ENCODE measurements at regions not wholly inside any gene's neighbourhood (a gene's known extent, or its start where the extent isn't known, plus 50 kb on each side); places are given as distances from the start of the nearest gene placed in this dataset.
"Not testable (repeated sequence)": the region's sequence is repeated elsewhere in the genome, so short reads cannot be mapped to it uniquely, and the experiment has no call there.

DNA sequence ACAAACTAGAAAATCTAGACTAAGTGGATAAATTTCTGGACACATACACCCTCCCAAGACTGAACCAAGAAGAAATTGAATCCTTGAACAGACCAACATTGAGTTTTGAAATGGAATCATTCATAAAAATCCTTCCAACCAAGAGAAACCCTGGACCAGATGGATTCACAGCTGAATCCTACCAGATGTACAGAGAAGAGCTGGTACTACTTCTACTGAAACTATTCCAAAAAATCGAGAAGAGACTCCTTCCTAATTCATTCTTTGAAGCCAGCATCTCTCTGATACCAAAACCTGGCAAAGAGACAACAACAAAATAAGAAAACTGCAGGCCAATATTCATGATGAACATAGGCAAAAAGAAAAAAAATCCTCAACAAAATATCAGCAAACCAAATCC lies 227.4 kb downstream of the RPAP3 start:
- no peak for DNase-seq

DNA sequence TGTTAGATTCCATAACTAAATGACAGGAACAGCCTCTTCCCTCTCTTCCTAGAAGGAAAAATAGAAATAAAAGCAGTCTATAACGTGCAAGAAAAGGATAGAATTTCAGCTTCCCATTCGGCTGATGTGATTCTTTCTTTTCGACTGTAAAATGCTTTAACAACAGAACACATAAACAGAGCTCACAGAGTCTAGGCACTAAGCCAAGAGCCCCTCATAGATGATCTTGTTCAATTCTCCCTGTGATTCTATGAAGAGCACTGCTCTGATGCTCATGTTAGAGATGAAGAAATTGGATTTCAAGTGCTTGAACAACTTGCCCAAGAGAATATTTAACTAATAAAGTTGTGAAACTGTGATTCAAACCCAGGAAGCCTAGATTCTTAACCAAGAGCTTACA lies 232.7 kb downstream of the RPAP3 start:
- DNase-seq = no peak

DNA sequence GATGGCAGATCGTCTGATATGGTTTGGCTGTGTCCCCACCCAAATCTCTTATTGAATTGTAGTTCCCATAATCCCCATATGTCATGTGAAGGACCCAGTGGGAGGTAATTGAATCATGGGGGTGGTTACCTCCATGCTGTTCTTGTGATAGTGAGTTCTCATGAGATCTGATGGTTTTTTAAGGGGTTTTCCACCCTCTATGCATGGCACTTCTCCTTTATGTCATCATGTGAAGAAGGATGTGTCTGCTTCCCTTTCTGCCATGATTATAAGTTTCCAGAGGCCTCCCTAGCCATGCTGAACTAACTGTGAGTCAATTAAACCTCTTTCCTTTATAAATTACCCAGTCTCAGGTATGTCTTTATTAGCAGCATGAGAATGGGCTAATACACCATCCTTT lies 235.5 kb downstream of the RPAP3 start:
- DNase-seq = not testable (repeated sequence)

DNA sequence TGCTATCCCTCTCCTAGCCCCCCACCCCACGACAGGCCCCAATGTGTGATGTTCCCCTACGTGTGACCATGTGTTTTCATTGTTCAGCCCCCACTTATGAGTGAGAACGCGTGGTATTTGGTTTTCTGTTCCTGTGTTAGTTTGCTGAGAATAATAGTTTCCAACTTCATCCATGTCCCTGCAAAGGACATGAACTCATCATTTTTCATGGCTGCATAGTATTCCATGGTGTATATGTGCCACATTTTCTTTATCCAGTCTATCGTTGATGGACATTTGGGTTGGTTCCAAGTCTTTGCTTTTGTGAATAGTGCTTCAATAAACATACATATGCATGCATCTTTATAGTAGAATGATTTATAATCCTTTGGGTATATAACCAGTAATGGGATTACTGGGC lies 241.9 kb downstream of the RPAP3 start:
- not testable (repeated sequence) for DNase-seq

DNA sequence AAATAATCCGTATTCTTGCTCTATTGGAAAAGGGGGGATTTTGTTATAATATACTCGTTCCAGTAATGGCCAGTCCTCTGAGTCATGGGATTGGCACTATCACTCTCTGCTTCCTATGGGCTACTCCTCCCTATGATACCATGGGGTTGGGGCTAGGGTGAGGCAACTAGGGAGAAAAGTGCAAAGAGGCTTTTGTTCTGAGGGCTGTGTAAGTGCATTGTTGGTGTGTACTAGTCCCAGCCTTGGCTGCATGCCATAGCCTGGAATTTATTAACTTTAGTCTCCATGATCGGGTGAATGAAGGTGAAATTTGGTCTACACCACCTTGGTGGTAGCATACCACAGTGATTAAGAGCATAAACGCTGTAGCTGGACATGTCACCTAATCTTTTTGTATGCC lies 247.6 kb downstream of the RPAP3 start:
- no peak for DNase-seq

DNA sequence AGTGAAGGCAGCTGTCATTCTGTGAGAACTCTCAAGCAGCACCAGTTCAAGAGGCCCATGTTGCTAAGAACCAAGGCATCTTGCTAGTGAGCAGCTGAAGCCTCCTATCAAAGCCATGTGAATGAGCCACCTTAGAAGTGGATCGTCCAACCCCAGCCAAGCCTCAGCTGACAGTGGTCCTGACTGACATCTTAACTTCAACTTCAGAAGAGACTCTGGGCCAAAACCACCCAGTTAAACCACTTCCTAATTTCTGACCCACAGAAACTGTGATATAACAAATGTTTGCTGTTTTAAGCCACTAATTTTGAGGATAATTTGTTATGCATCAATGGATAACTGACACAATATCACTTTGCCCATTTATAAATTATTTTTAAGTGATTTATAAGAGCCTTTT lies 256.0 kb downstream of the RPAP3 start:
- DNase-seq = no peak

DNA sequence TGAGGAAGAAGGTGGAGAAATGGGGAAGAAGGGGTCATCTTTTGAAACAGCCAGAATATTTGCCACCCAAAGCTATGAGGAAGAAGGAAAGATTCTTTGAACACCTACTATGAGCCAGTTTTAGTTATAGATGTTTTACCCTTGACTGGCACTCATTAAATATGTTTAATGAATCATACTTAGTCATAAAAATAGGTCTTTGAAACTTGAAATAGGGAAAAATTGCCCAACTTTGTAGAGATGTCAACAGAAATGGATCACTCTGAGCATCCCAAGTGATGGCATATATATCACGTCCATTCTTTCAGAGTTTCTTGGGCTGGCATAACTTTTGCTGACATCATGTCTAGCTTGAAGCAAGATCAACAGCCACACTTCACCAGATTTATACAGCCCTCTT lies 263.5 kb downstream of the RPAP3 start:
- no peak for DNase-seq

DNA sequence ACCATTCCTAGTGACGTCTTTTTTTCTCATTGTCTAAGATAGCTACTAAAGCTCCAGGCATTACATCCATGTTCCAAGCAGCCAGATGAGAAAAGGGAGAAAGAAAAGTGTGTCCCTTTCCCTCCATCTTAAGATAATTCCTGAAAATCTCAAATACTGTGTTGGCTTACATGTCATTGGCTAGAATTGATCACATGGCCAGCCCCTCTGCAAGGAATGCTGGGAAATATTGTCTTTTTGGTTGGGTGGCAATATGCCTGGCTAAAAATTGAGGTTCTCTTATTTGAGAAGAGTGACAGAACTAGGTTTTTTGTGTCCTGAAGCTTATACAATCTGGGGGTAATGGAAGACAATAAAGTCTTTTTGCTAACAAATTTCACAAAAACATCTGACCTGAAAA lies 264.3 kb downstream of the RPAP3 start:
- no peak for DNase-seq

DNA sequence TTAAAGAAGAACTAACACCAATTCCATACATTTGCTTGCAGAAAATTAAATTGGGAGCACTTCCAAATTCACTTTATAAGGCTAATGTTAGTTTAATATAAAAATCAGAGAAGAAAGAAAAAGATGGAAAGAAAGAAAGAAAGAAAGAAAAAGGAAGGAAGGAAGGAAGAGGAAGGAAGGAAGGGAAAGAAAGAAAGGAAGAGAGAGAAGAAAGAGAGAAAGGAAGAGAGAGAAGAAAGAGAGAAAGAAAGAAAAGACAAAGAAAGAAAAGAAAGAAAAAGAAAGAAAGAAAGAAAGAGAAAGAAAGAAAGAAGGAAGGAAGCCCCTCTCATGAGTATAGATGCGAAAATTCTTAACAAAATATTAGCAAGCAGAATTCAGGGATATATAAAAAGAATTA lies 267.7 kb downstream of the RPAP3 start:
- no peak for DNase-seq

DNA sequence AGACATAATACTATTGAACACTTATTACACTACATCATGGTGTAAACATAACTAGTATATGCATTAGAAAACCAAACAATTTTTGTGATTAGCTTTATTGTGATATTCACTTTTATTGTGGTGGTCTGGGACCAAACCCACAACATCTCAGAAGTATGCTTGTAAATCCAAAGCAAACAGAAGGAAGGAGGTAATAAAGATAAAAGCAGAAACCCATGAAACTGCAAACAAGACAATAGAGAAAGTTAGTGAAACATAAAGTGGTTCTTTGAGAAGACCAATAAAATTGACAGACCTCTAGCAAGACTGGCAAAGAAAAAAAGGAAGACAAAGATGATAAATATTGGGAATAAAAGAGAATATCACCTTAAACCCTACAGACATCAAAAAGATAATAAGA lies 268.3 kb downstream of the RPAP3 start:
- no peak for DNase-seq

DNA sequence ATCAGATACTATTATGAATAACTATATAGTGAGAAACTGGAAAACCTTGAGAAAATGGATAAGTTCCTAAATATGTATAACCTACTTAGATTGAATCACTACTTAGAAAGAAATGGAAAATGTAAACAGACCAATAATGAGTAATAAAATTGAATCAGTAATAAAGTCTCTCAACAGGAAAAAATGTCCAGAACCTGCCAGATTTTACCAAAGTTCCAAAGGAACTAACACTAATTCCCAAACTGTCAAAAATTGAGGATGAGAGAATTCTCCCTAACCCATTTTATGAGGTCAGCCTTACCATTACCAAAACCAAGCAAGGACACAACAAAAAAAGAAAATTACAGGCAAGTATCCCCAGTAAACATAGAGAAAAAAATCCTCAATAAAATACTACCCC lies 272.0 kb downstream of the RPAP3 start:
- no peak for DNase-seq

DNA sequence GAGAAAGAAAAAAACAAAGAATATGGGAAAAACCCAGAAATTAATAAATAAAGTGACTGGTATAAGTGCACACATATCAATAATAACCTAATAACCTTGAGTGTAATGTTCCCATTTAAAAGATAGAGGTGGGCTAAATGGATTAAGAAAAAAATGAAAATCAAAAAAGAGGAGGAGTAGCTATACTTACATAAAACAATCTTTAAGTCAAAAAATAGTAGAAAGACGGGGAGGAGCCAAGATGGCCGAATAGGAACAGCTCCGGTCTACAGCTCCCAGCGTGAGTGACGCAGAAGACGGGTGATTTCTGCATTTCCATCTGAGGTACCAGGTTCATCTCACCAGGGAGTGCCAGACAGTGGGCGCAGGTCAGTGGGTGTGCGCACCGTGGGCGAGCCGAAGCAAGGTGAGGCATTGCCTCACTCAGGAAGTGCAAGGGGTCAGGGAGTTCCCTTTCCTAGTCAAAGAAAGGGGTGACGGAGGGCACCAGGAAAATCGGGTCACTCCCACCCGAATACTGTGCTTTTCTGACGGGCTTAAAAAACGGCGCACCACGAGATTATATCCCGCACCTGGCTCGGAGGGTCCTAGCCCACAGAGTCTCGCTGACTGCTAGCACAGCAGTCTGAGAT lies 279.0 kb downstream of the RPAP3 start:
- not testable (repeated sequence) for DNase-seq

DNA sequence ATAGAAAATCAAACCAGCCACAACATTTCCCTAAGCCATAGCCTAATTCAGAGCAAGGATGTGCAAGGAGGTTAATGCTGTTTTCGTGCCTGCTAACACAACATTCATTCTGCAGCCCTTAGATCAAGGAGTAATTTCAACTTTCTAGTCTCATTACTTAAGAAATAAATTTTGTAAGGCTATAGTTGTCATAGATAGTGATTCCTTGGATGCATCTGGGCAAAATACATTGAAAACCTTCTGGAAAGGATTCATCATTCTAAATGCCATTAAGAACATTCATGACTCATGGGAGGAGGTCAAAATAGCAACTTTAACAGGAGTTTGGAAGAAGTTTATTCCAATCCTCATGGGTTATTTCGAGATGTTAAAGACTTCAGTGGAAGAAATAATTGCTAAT lies 283.2 kb downstream of the RPAP3 start:
- DNase-seq = no peak

DNA sequence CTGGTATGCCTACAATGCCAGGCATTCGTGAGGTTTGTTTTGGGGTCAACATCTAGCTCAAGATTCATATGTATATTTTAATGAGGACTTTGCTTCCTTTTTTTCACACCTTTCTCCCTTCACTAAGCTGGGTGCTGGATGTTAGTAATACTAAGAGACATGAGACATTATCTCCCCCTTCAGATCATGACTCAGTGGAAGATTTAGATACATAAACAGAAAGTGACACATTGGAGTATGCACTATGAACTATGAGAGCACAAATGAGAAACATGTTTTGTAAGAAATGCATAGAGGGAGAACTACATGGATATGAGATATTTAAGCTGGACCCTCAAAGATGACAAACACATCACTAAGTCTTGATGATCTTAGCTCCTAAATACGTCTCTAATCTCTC lies 286.3 kb downstream of the RPAP3 start:
- no peak for DNase-seq

DNA sequence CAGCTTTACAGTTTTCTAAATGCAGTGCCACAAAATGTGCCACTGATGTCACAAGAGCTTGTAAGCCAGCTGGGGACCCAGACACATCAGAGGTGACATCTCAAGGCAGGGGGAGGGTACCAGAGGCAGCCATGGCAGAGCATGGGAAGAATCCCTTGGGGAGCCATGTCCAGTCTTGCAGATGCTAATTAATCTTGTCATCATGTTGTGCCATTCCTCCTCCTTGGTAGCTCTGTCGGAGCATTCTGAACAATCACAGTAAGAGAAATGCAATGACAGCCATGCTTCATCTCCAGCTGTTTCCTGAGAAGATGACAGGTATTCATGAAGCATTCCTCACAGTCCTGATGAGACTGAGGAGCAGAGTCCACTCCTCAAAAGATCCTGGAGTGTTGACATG lies 287.9 kb downstream of the RPAP3 start:
- no peak for DNase-seq

DNA sequence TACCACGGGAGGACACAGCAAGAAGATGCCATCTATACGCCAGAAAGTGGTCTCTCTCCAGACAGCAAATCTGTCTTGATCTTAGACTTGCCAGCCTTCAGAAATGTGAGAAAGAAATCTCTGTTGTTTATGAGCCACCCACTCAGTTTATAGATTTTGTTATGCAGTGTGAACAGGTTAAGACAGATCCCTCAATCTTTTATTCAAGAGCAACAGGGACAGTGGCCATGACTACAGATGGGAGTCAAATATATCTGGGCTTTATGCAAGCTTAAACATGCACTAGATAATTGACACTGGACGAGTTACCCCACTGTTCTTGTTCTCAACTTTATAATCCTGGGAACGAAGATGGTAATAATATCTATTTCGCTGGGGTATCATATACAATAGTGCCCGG lies 288.7 kb downstream of the RPAP3 start:
- no peak for DNase-seq

DNA sequence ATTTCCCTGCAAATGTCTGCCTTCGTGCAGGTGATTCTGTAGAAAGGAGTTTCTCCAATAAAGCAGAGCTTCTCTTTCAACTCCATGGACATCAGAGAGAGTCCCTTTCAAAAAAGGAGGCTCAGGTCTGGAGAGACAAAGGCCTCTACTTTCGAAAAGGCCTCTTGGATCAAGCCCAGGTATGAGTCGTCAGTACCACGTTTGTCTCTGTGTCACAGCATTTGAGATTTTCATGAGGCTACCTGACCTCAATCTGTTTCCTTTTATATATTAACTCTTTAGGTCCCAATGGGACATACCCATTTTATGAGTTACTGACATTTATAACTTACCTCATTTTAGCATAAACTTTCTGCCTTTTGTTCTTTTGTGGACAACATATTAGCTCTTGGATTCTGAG lies 290.8 kb downstream of the RPAP3 start:
- no peak for DNase-seq

DNA sequence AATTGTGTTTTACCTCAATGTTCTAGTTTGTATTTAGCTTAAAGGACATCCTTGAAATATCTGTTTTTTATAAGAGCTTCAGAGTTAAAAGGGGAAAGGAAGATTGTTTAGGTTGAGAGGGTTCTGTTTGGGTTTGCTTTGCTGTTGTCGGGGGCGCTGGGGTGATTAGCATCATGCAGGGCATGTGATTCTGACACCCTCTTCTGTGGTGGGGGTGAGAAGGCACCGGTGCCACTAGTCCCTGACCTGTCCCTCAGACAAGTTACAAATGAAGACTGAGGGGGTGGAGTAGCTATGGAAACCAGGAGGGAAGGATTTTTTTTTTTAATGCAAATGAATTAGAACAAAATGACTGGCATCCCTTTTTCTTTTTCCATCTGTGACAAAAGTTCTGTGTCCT lies 291.3 kb downstream of the RPAP3 start:
- no peak for DNase-seq

DNA sequence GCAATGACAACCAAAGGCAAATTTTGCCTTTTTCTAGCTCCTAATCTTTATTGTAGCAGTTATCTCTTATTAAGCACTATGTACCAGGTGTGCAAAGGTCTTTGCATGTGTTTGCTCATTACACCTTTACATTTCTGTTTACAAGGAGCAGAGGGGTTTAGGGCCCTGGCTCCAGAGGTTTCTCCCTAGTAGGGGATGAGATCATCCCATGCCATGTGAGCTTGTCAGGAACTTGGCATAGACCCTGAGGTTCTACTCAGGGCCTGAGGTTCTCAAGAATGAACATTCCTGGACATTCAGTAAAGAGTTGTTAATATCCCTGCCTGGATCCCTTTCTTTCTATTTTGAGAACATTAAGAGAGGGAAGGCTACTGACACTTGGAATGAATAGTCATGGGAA lies 292.0 kb downstream of the RPAP3 start:
- no peak for DNase-seq

DNA sequence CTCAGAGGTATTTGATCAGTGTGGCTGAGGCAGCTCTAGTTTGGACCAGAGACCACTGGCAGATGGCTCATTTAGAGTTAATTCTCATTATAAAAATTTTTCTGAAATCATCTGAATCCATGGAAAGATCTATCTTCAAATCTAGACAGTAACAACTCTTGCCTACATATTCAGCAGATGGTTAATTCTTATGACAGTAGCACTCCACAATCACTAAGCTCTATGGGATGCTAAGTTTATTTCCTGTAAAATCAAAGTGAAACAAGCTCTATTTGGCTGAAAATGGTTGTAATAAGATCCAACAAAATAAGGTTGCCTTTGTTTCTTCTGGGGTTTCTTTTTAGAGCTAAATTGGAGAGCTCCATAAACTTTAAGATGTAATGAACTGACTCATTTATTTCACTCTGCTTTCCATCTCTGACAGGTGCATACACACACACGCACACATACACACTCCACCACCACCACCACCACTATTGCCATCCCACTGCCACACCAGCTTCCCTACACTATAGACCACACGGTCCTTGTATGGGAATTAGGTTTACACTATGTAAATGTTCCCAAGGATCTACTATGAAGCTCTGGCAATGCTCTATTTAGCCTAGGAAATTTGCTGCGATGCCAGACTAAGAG lies 293.1 kb downstream of the RPAP3 start:
- no peak for DNase-seq

DNA sequence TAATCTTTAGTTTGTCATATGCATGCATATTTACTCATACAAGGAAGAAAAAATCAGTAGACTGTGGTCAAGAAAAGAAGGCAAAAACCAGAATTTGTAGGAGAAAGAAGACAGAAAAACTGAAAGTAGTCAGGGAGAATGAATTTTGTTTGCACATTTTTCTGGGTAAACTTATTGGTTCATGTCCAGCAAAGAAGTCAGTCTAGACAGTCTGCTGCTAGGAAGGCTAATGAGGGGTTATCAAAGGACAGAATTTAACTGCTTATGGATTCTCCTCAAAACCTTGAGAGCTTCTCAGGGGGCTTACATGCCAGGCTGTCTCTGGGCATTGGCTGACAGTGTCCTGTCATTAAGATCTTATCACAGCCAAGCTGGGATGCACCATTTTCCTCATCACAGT lies 293.9 kb downstream of the RPAP3 start:
- no peak for DNase-seq

DNA sequence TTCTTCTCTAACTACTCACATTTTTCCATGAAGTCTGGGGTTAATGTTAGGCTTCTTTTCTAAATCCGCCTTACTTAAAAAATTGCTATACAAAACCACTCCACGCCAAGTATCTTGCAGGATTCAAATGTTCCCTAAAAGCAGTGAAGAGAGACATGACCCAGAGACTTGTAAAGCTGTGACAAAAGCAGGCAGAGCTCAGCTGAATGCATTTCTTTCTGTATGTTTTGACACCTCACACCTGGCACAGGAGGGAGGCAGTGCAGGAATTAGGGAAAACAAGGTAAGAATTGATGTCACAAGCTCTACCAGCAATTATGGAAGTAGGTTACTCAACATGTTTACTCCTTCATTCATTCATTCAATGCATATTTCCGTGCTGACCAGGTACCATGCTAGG lies 295.0 kb downstream of the RPAP3 start:
- DNase-seq = no peak

DNA sequence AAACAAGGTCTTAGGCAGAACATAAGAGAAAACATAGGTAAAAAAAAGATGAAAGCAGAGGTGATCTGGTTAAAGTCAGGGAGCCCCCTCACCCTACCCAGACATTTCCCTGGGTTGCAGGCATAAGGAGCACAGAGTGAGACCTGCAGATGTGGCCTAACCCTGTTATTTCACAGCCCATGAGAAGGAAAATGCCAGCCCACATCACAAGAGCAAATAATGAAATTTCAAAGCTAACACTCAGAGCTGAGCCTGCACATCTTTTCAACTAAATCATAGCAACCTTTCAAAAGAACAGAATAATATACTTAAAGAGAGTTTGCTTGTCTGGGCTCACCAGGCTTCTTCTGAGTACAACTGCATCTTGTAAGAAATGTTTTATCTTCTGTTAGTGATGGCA lies 295.4 kb downstream of the RPAP3 start:
- no peak for DNase-seq

DNA sequence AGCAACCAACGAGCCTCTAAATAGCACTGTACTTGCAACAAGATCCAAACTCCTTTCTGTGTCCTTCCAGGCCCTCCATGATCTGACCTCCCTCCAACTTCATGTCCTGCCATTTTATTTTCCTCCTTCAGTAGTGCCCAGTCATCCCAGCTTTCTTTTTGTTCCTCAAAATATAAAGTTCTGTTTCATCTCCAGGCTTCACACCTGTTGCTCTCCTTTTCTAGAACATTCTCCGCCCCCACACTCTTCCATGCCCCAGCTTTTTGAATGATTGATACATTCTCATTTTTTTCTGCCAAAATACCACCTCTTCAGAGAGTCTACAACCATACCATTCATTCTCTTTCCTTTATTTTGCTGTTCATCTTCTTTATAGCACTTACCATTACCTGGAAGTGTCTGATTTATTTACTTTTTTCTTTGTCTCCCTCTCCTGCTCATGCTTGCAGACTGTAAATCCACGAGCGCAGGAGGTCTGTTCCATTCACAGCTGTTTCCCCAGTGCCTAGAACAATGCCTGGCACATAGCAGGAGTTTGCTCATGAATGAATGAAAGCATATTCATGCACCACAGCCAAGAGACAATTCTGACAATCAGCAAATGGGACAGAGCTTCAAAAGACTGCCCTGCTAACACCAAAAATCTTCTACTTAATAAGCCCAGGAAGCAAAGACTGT lies 296.4 kb downstream of the RPAP3 start:
- no peak for DNase-seq

Measured in KG1 (cell line).